ENCODE measurements at regions not wholly inside any gene's neighbourhood (a gene's known extent, or its start where the extent isn't known, plus 50 kb on each side); places are given as distances from the start of the nearest gene placed in this dataset.

GRCh38 chr14:44775248-44775647, 186.5 kb downstream of the KLHL28 start:
- no peak for TF ChIP-seq CTCF (IDR thresholded peaks at IDR 0.05)
- H3K4me3 ChIP-seq (ENCODE audit: low read depth in 1 of 2, low read length in 1 of 2): no peak overlapping the region
- no peaks in the 10 kb centered on the region for H3K9me3 ChIP-seq
- no peak overlapping the region for H3K27ac ChIP-seq
- H3K4me1 ChIP-seq (ENCODE audit: control insufficient read depth in 1 of 2, insufficient read depth in 1 of 2, low read depth in 1 of 2, low read length in 1 of 2): no peaks in the 10 kb centered on the region
- H3K36me3 ChIP-seq: no peaks in the 10 kb centered on the region
- no peaks in the 10 kb centered on the region for H3K27me3 ChIP-seq

GRCh38 chr14:44774396-44774795, 187.4 kb downstream of the KLHL28 start:
- H3K4me1 ChIP-seq (ENCODE audit: control insufficient read depth in 1 of 2, insufficient read depth in 1 of 2, low read depth in 1 of 2, low read length in 1 of 2): no peaks in the 10 kb centered on the region
- no peak for TF ChIP-seq CTCF (IDR thresholded peaks at IDR 0.05)
- H3K27ac ChIP-seq: no peak overlapping the region
- no peak overlapping the region for H3K4me3 ChIP-seq (ENCODE audit: low read depth in 1 of 2, low read length in 1 of 2)
- H3K36me3 ChIP-seq: no peaks in the 10 kb centered on the region
- no peaks in the 10 kb centered on the region for H3K27me3 ChIP-seq
- no peaks in the 10 kb centered on the region for H3K9me3 ChIP-seq

- Histone ChIP-seq H3K27me3 (no peaks in the 10 kb centered on the region), H3K36me3 (no peaks in the 10 kb centered on the region), H3K9me3 (no peaks in the 10 kb centered on the region), H3K4me1 (ENCODE audit: control insufficient read depth in 1 of 2, insufficient read depth in 1 of 2, low read depth in 1 of 2, low read length in 1 of 2) (no peaks in the 10 kb centered on the region), H3K4me3 (ENCODE audit: low read depth in 1 of 2, low read length in 1 of 2) (no peak overlapping the region), H3K27ac (no peak overlapping the region)
- TF ChIP-seq CTCF (IDR thresholded peaks at IDR 0.05): no peak
These were observed 190.3 kb downstream of the KLHL28 start for GRCh38 chr14:44771496-44771895.

GRCh38 chr14:44770201-44770600, 191.5 kb downstream of the KLHL28 start:
- no peak overlapping the region for H3K4me3 ChIP-seq (ENCODE audit: low read depth in 1 of 2, low read length in 1 of 2)
- H3K27me3 ChIP-seq: no peaks in the 10 kb centered on the region
- H3K4me1 ChIP-seq (ENCODE audit: control insufficient read depth in 1 of 2, insufficient read depth in 1 of 2, low read depth in 1 of 2, low read length in 1 of 2): no peaks in the 10 kb centered on the region
- H3K27ac ChIP-seq: no peak overlapping the region
- no peak for TF ChIP-seq CTCF (IDR thresholded peaks at IDR 0.05)
- no peaks in the 10 kb centered on the region for H3K36me3 ChIP-seq
- H3K9me3 ChIP-seq: no peaks in the 10 kb centered on the region

- Histone ChIP-seq H3K27me3 (no peaks in the 10 kb centered on the region), H3K36me3 (no peaks in the 10 kb centered on the region), H3K4me1 (ENCODE audit: control insufficient read depth in 1 of 2, insufficient read depth in 1 of 2, low read depth in 1 of 2, low read length in 1 of 2) (no peaks in the 10 kb centered on the region), H3K27ac (no peak overlapping the region), H3K4me3 (ENCODE audit: low read depth in 1 of 2, low read length in 1 of 2) (no peak overlapping the region), H3K9me3 (no peaks in the 10 kb centered on the region)
- TF ChIP-seq CTCF (IDR thresholded peaks at IDR 0.05): no peak
These were observed 192.8 kb downstream of the KLHL28 start for GRCh38 chr14:44768935-44769334.

- Histone ChIP-seq H3K4me3 (ENCODE audit: low read depth in 1 of 2, low read length in 1 of 2) (no peak overlapping the region), H3K9me3 (no peaks in the 10 kb centered on the region), H3K36me3 (no peaks in the 10 kb centered on the region), H3K27me3 (no peaks in the 10 kb centered on the region), H3K27ac (no peak overlapping the region), H3K4me1 (ENCODE audit: control insufficient read depth in 1 of 2, insufficient read depth in 1 of 2, low read depth in 1 of 2, low read length in 1 of 2) (no peaks in the 10 kb centered on the region)
- TF ChIP-seq CTCF (IDR thresholded peaks at IDR 0.05): no peak
These were observed 194.0 kb downstream of the KLHL28 start for GRCh38 chr14:44767646-44768173.

All from neutrophil (primary cell).